ENCODE measurements at regions not wholly inside any gene's neighbourhood (a gene's known extent, or its start where the extent isn't known, plus 50 kb on each side); places are given as distances from the start of the nearest gene placed in this dataset.

DNA sequence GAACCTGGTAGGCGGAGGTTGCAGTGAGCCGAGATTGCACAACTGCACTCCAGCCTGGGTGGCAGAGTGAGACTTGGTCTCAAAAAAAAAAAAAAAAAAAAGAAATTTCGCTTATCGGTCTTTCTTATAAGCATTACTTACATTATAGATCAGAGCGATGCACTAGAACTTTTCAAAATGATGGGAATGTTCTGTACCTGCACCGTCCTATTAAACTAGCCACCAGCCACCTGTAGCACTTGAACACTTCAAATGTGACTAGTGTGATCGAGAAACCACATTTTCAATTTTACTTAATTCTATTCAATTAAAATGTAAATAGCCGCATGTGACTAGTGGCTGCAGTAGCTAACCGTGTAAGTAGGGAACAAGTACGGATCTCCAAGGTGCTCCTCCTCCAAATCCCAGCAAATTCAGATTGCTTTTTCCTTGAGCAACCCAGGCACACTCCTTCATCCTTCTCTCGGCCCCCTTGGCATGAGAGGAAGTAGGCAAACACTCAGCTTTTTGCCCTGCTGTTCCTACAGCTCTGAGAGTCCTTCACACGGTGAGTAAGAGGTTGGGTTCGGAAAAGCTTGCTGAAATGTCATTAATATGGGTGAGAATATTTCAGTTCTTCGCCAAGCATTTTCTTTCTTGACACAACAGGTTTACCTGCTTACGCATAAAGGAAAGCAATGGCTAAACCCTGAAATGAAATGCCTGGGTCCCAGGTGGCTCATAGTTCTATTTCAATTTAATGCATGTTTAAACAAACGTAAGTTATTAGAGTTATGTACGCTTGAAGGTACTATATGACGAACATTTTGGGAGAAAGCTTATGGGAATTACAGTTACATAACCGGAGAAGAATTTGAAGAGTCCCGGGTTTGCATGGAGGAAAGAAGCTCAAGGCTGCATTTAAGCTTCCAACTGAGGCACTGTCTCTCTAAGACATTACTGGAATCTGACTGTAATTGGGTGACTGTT lies 69.5 kb upstream of the HUNK start:
- Histone ChIP-seq H3K27ac (ENCODE audit: low read depth in 1 of 2, low read length in 1 of 2) (peak overlapping the region in 1 of 2 donors; percentile 54), H3K4me1 (ENCODE audit: control insufficient read depth in 5 of 5, insufficient read depth in 5 of 5, low read length in 5 of 5) (peaks cover 0 to 11% (median 0%) of the 10 kb centered on the region in 5 donors), H3K36me3 (ENCODE audit: control insufficient read depth in 4 of 4, insufficient read depth in 4 of 4, low read length in 4 of 4) (no peaks in the 10 kb centered on the region), H3K4me3 (no peak overlapping the region), H3K9ac (ENCODE audit: insufficient read depth in 1 of 2, low read length in 2 of 2) (no peak overlapping the region), H3K9me3 (ENCODE audit: control insufficient read depth in 4 of 4, insufficient read depth in 3 of 4, low read length in 3 of 4) (no peaks in the 10 kb centered on the region), H3K27me3 (ENCODE audit: control insufficient read depth in 3 of 3, insufficient read depth in 3 of 3, low read length in 2 of 3) (peaks cover 0 to 10% (median 0%) of the 10 kb centered on the region in 3 donors)
- DNase-seq: peak; percentile 62 to 73 (median 62)
- TF ChIP-seq, protein P1, sequence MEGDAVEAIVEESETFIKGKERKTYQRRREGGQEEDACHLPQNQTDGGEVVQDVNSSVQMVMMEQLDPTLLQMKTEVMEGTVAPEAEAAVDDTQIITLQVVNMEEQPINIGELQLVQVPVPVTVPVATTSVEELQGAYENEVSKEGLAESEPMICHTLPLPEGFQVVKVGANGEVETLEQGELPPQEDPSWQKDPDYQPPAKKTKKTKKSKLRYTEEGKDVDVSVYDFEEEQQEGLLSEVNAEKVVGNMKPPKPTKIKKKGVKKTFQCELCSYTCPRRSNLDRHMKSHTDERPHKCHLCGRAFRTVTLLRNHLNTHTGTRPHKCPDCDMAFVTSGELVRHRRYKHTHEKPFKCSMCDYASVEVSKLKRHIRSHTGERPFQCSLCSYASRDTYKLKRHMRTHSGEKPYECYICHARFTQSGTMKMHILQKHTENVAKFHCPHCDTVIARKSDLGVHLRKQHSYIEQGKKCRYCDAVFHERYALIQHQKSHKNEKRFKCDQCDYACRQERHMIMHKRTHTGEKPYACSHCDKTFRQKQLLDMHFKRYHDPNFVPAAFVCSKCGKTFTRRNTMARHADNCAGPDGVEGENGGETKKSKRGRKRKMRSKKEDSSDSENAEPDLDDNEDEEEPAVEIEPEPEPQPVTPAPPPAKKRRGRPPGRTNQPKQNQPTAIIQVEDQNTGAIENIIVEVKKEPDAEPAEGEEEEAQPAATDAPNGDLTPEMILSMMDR (IDR thresholded peaks at IDR 0.05; ENCODE audit: control extremely low read depth, extremely low read depth): no peak
- 66 to 82% methylated on average over 20 of the region's 20 CpGs for WGBS, 2 donors
- ATAC-seq (ENCODE audit: insufficient read depth, low FRiP score): peak; percentile 79

DNA sequence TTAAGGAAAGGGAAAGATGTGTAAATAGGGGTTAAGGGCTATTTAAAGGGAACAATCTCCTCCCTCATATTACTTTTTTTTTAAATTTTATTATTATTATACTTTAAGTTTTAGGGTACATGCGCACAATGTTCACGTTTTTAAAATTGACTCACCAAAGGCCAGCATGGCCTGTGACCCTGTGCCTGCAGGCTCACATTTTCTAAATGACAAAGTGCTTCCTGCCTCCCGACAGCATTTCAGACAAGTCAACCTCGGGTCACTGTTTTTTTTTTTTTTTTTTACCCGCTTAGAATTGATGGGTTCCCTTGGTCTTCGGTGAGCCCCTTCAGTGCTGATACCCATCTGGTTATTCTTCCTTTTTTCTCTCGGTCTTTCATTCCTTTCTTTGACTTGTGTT lies 70.4 kb upstream of the SCAF4 start:
- no peak overlapping the region for H3K4me3 ChIP-seq
- TF ChIP-seq, protein P1 (IDR thresholded peaks at IDR 0.05; ENCODE audit: control extremely low read depth, extremely low read depth): no peak
- H3K9me3 ChIP-seq (ENCODE audit: control insufficient read depth in 4 of 4, insufficient read depth in 3 of 4, low read length in 3 of 4): no peaks in the 10 kb centered on the region
- H3K9ac ChIP-seq (ENCODE audit: insufficient read depth in 1 of 2, low read length in 2 of 2): no peak overlapping the region
- peaks cover 0 to 11% (median 0%) of the 10 kb centered on the region in 5 donors for H3K4me1 ChIP-seq (ENCODE audit: control insufficient read depth in 5 of 5, insufficient read depth in 5 of 5, low read length in 5 of 5)
- ATAC-seq (ENCODE audit: insufficient read depth, low FRiP score) (no peak), DNase-seq (no peak)
- H3K27ac ChIP-seq (ENCODE audit: low read depth in 1 of 2, low read length in 1 of 2): no peak overlapping the region
- 21 to 23% methylated on average over 7 of the region's 7 CpGs for WGBS, 2 donors
- H3K36me3 ChIP-seq (ENCODE audit: control insufficient read depth in 4 of 4, insufficient read depth in 4 of 4, low read length in 4 of 4): no peaks in the 10 kb centered on the region
- H3K27me3 ChIP-seq (ENCODE audit: control insufficient read depth in 3 of 3, insufficient read depth in 3 of 3, low read length in 2 of 3): peaks cover 0 to 10% (median 0%) of the 10 kb centered on the region in 3 donors

DNA sequence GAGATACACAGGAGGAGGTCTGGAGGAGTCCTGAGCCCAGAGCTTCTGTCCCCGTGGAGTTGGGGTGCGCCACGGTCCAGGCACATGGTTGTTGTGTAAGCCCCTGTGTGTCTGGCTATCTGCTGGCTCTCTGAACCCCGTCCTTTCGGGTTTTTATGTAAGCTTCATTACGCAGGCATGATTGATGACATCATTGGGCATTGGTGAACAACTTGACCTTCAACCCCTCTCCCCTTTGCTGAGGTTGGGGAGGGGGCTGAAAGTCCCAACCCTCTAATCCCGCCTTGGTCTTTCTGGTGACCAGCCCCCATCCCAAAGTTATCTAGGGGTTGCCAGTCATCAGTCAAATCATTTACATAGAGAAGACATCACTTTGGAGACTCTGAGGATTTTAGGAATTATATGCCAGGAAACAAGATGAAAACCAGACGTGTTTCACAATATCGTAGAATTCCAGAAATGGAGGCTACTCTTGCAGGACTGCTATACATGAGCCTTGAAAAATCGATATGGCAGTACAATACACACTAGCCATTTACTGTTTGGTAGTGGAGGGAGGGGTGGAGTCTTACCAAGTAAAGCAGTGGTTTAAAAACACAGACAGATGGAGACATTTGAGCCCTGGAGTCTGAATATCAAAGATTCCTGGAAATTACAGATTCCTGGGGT lies 69.8 kb upstream of the SCAF4 start:
- H3K27me3 ChIP-seq (ENCODE audit: control insufficient read depth in 3 of 3, insufficient read depth in 3 of 3, low read length in 2 of 3): peaks cover 0 to 10% (median 0%) of the 10 kb centered on the region in 3 donors
- ATAC-seq (ENCODE audit: insufficient read depth, low FRiP score): no peak
- no peak overlapping the region for H3K27ac ChIP-seq (ENCODE audit: low read depth in 1 of 2, low read length in 1 of 2)
- H3K4me1 ChIP-seq (ENCODE audit: control insufficient read depth in 5 of 5, insufficient read depth in 5 of 5, low read length in 5 of 5): peaks cover 0 to 11% (median 0%) of the 10 kb centered on the region in 5 donors
- TF ChIP-seq, protein P1 (IDR thresholded peaks at IDR 0.05; ENCODE audit: control extremely low read depth, extremely low read depth): no peak
- no peaks in the 10 kb centered on the region for H3K9me3 ChIP-seq (ENCODE audit: control insufficient read depth in 4 of 4, insufficient read depth in 3 of 4, low read length in 3 of 4)
- H3K4me3 ChIP-seq: no peak overlapping the region
- H3K36me3 ChIP-seq (ENCODE audit: control insufficient read depth in 4 of 4, insufficient read depth in 4 of 4, low read length in 4 of 4): no peaks in the 10 kb centered on the region
- H3K9ac ChIP-seq (ENCODE audit: insufficient read depth in 1 of 2, low read length in 2 of 2): no peak overlapping the region
- whole genome bisulfite sequencing, 2 donors: 75 to 92% methylated on average over 10 of the region's 10 CpGs
- no peak for DNase-seq

Measured in lung (tissue), 11 donors.